ENCODE measurements at regions not wholly inside any gene's neighbourhood (a gene's known extent, or its start where the extent isn't known, plus 50 kb on each side); places are given as distances from the start of the nearest gene placed in this dataset.

GRCh38 chr5:23635938-23636337 is 128.5 kb downstream of the PRDM9 start:
- ATAC-seq (no peak), FAIRE-seq (no peak), DNase-seq (ENCODE audit: low spot score) (no peak)
- Histone ChIP-seq H3K36me3 (replicated peaks in 1 of 2; ENCODE audit: control insufficient read depth in 1 of 2, insufficient read depth in 2 of 2, low read length in 2 of 2) (no peaks in the 10 kb centered on the region), H3K9me3 (ENCODE audit: low read length) (peaks cover 8% of the 10 kb centered on the region), H3K4me3 (replicated peaks in 1 of 3; ENCODE audit: insufficient read depth in 1 of 3, low read depth in 2 of 3, low read length in 3 of 3) (no peak overlapping the region), H3K9ac (ENCODE audit: insufficient read depth, low read depth, low read length) (no peak overlapping the region), H3K27me3 (ENCODE audit: control insufficient read depth in 1 of 2, insufficient read depth in 2 of 2, low read length in 2 of 2) (no peaks in the 10 kb centered on the region), H3K4me2 (ENCODE audit: low read depth, low read length) (no peak overlapping the region), H3K79me2 (ENCODE audit: insufficient read depth, low read length) (no peaks in the 10 kb centered on the region), H2AFZ (ENCODE audit: low read length) (no peak overlapping the region), H3K27ac (ENCODE audit: extremely low read length, insufficient read depth, low read length) (no peak overlapping the region), H4K20me1 (ENCODE audit: insufficient read depth, low read length) (no peaks in the 10 kb centered on the region), H3K4me1 (ENCODE audit: insufficient read depth, low read length) (no peaks in the 10 kb centered on the region)
- in situ Hi-C loops (cut with HindIII; ENCODE audit: extremely low pct_ligation_motif_present, low pct_unique_long_range_greater_than_20kb) = no loop called here
- ChIA-PET CTCF (ENCODE audit: low intra/inter-chr PET ratio, low total read pairs) (no interaction called here), POLR2A (no interaction called here)
- BruUV-seq (replicated peaks) = no TSS peak
- intact Hi-C loops (cut with micrococcal nuclease; ENCODE audit: unreplicated experiment) = no loop called here
- no peak for TF ChIP-seq ZNF580 (CRISPR knock-in tag; IDR thresholded peaks at IDR 0.05; ENCODE audit: borderline replicate concordance, low read depth)
- TF ChIP-seq ZNF740 (CRISPR knock-in tag; IDR thresholded peaks at IDR 0.05) = no peak
- TF ChIP-seq ZNF3 (CRISPR knock-in tag; IDR thresholded peaks at IDR 0.05) = no peak
- TF ChIP-seq, protein P1, sequence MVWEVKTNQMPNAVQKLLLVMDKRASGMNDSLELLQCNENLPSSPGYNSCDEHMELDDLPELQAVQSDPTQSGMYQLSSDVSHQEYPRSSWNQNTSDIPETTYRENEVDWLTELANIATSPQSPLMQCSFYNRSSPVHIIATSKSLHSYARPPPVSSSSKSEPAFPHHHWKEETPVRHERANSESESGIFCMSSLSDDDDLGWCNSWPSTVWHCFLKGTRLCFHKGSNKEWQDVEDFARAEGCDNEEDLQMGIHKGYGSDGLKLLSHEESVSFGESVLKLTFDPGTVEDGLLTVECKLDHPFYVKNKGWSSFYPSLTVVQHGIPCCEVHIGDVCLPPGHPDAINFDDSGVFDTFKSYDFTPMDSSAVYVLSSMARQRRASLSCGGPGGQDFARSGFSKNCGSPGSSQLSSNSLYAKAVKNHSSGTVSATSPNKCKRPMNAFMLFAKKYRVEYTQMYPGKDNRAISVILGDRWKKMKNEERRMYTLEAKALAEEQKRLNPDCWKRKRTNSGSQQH (CRISPR knock-in tag; IDR thresholded peaks at IDR 0.05; ENCODE audit: low read depth) = no peak
- no peak for TF ChIP-seq KLF9 (CRISPR knock-in tag; IDR thresholded peaks at IDR 0.05; ENCODE audit: low read depth)
- no peak for TF ChIP-seq HNRNPH1 (optimal IDR thresholded peaks at IDR 0.05; ENCODE audit: low read depth, low read length)
- TF ChIP-seq ZNF841 (CRISPR knock-in tag; IDR thresholded peaks at IDR 0.05; ENCODE audit: borderline replicate concordance) = no peak
- no peak for TF ChIP-seq SNAPC4 (CRISPR knock-in tag; IDR thresholded peaks at IDR 0.05)
- no peak for TF ChIP-seq ZNF772 (CRISPR knock-in tag; IDR thresholded peaks at IDR 0.05)
- TF ChIP-seq ATM (IDR thresholded peaks at IDR 0.05; ENCODE audit: borderline replicate concordance) = no peak
- TF ChIP-seq ZNF737 (CRISPR knock-in tag; IDR thresholded peaks at IDR 0.05; ENCODE audit: borderline replicate concordance) = no peak
- TF ChIP-seq MATR3 (CRISPR knock-in tag; IDR thresholded peaks at IDR 0.05) = no peak

Measured in HepG2 (cell line).